ENCODE measurements at regions not wholly inside any gene's neighbourhood (a gene's known extent, or its start where the extent isn't known, plus 50 kb on each side); places are given as distances from the start of the nearest gene placed in this dataset.

DNA sequence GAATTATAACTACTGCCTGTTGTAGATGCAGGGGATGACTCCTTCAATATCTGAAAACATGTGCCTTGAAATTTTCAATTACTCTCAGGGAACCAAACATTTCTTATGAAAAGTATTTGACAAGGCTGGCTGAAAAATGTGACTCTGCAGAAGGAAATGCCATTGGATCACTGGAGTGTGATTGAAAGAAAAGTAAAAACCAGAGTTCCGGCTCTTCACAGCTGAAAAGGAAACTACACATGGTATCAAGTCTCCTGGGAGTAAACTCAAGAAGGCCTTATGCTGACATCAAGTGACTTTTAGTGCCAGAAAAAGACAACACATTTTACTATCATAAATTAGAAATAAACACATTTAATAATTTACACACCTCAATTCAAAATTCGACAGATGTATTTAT, 693.0 kb downstream of the LRFN5 start:
- WGBS (ENCODE audit: extremely low coverage, insufficient coverage, insufficient read length) = 100% methylated on average over 1 of the region's 2 CpGs
- Histone ChIP-seq H2BK120ac (ENCODE audit: insufficient read depth, low read length, poor library complexity) (no peak overlapping the region), H3K14ac (ENCODE audit: low read length) (no peak overlapping the region), H3K79me1 (ENCODE audit: low read length) (no peaks in the 10 kb centered on the region), H3K4ac (ENCODE audit: low read depth, low read length) (no peak overlapping the region), H4K12ac (ENCODE audit: low read depth, low read length) (no peak overlapping the region), H3K4me1 (ENCODE audit: control insufficient read depth in 1 of 2, insufficient read depth in 2 of 2, low read length in 2 of 2) (no peaks in the 10 kb centered on the region), H3K23ac (ENCODE audit: low read length) (no peak overlapping the region), H3K18ac (ENCODE audit: low read length) (no peak overlapping the region), H3K27me3 (ENCODE audit: insufficient read depth, low read length) (no peaks in the 10 kb centered on the region), H3K9me3 (ENCODE audit: insufficient read depth, low read depth, low read length) (no peaks in the 10 kb centered on the region), H3K4me3 (ENCODE audit: low read depth, low read length) (no peak overlapping the region), H2BK5ac (ENCODE audit: low read depth, low read length, poor library complexity) (no peak overlapping the region), H4K91ac (ENCODE audit: low read depth, low read length) (no peak overlapping the region), H3K79me2 (ENCODE audit: control insufficient read depth, insufficient read depth, low read length, poor library complexity) (no peaks in the 10 kb centered on the region), H3K36me3 (ENCODE audit: control insufficient read depth in 1 of 2, insufficient read depth in 2 of 2, low read length in 2 of 2) (no peaks in the 10 kb centered on the region), H4K8ac (ENCODE audit: low read depth, low read length) (no peak overlapping the region), H2AK5ac (ENCODE audit: low read length) (no peak overlapping the region), H3K27ac (ENCODE audit: low read depth, low read length) (no peak overlapping the region), H2AFZ (ENCODE audit: insufficient read depth, low read length, poor library complexity) (no peak overlapping the region), H3K4me2 (ENCODE audit: low read length) (no peak overlapping the region), H2BK12ac (ENCODE audit: low read length) (no peak overlapping the region), H3K9ac (ENCODE audit: low read length) (no peak overlapping the region)
- DNase-seq = no peak

DNA sequence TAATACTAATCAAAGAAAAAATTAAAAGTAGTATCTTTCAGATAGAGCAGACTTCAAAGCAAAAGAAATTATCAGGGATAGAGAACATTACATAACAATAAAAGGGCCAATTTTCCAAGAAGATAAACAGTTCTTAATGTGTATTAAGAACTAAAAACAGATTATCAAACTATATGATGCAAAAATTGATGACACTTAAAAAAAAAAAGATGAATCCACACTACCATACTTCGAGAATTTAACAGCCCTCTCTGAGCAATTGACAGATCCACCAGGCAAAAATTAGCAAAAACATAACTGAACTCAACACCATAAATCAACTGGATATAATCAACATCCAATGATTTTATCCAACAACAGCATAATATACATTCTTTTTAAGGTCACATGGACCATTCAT, 686.5 kb downstream of the LRFN5 start:
- Histone ChIP-seq H3K9me3 (ENCODE audit: insufficient read depth, low read depth, low read length) (no peaks in the 10 kb centered on the region), H3K27ac (ENCODE audit: low read depth, low read length) (no peak overlapping the region), H3K4me2 (ENCODE audit: low read length) (no peak overlapping the region), H4K12ac (ENCODE audit: low read depth, low read length) (no peak overlapping the region), H3K79me2 (ENCODE audit: control insufficient read depth, insufficient read depth, low read length, poor library complexity) (no peaks in the 10 kb centered on the region), H4K8ac (ENCODE audit: low read depth, low read length) (no peak overlapping the region), H3K23ac (ENCODE audit: low read length) (no peak overlapping the region), H2AK5ac (ENCODE audit: low read length) (no peak overlapping the region), H3K36me3 (ENCODE audit: control insufficient read depth in 1 of 2, insufficient read depth in 2 of 2, low read length in 2 of 2) (no peaks in the 10 kb centered on the region), H3K4ac (ENCODE audit: low read depth, low read length) (no peak overlapping the region), H2AFZ (ENCODE audit: insufficient read depth, low read length, poor library complexity) (no peak overlapping the region), H3K9ac (ENCODE audit: low read length) (no peak overlapping the region), H3K14ac (ENCODE audit: low read length) (no peak overlapping the region), H2BK120ac (ENCODE audit: insufficient read depth, low read length, poor library complexity) (no peak overlapping the region), H4K91ac (ENCODE audit: low read depth, low read length) (no peak overlapping the region), H3K4me1 (ENCODE audit: control insufficient read depth in 1 of 2, insufficient read depth in 2 of 2, low read length in 2 of 2) (no peaks in the 10 kb centered on the region), H2BK12ac (ENCODE audit: low read length) (no peak overlapping the region), H3K4me3 (ENCODE audit: low read depth, low read length) (no peak overlapping the region), H3K18ac (ENCODE audit: low read length) (no peak overlapping the region), H3K27me3 (ENCODE audit: insufficient read depth, low read length) (no peaks in the 10 kb centered on the region), H3K79me1 (ENCODE audit: low read length) (no peaks in the 10 kb centered on the region), H2BK5ac (ENCODE audit: low read depth, low read length, poor library complexity) (no peak overlapping the region)
- WGBS (ENCODE audit: extremely low coverage, insufficient coverage, insufficient read length) = no CpG with 5 or more reads among the region's 1 CpG
- DNase-seq = no peak

DNA sequence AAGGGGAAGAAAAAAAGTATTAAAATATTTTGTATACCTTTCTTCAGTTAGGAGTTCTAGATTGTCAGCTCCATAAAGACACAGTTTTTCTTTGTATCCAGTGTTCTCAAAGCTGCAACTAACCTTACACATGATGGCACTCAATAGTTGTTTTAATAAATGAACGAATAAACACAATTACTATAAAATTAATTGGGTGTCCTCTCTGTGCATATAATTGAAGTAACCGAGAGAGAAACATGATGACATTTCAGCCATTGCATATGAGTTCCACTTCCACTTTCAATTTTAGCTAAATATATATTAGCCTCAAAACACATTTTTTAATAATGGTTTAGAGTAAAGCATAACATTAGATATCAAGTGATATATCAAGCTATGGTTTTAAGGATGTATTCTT, 671.2 kb downstream of the LRFN5 start:
- Histone ChIP-seq H2BK12ac (ENCODE audit: low read length) (no peak overlapping the region), H3K14ac (ENCODE audit: low read length) (no peak overlapping the region), H2AK5ac (ENCODE audit: low read length) (no peak overlapping the region), H3K27me3 (ENCODE audit: insufficient read depth, low read length) (no peaks in the 10 kb centered on the region), H3K27ac (ENCODE audit: low read depth, low read length) (no peak overlapping the region), H3K9me3 (ENCODE audit: insufficient read depth, low read depth, low read length) (no peaks in the 10 kb centered on the region), H3K79me2 (ENCODE audit: control insufficient read depth, insufficient read depth, low read length, poor library complexity) (no peaks in the 10 kb centered on the region), H4K91ac (ENCODE audit: low read depth, low read length) (no peak overlapping the region), H3K4me2 (ENCODE audit: low read length) (no peak overlapping the region), H3K18ac (ENCODE audit: low read length) (no peak overlapping the region), H3K79me1 (ENCODE audit: low read length) (no peaks in the 10 kb centered on the region), H2BK120ac (ENCODE audit: insufficient read depth, low read length, poor library complexity) (no peak overlapping the region), H4K12ac (ENCODE audit: low read depth, low read length) (no peak overlapping the region), H3K36me3 (ENCODE audit: control insufficient read depth in 1 of 2, insufficient read depth in 2 of 2, low read length in 2 of 2) (no peaks in the 10 kb centered on the region), H3K23ac (ENCODE audit: low read length) (no peak overlapping the region), H3K9ac (ENCODE audit: low read length) (no peak overlapping the region), H3K4ac (ENCODE audit: low read depth, low read length) (no peak overlapping the region), H3K4me1 (ENCODE audit: control insufficient read depth in 1 of 2, insufficient read depth in 2 of 2, low read length in 2 of 2) (no peaks in the 10 kb centered on the region), H3K4me3 (ENCODE audit: low read depth, low read length) (no peak overlapping the region), H4K8ac (ENCODE audit: low read depth, low read length) (no peak overlapping the region), H2BK5ac (ENCODE audit: low read depth, low read length, poor library complexity) (no peak overlapping the region), H2AFZ (ENCODE audit: insufficient read depth, low read length, poor library complexity) (no peak overlapping the region)
- no peak for DNase-seq
- WGBS (ENCODE audit: extremely low coverage, insufficient coverage, insufficient read length) = no CpG with 5 or more reads among the region's 2 CpGs

DNA sequence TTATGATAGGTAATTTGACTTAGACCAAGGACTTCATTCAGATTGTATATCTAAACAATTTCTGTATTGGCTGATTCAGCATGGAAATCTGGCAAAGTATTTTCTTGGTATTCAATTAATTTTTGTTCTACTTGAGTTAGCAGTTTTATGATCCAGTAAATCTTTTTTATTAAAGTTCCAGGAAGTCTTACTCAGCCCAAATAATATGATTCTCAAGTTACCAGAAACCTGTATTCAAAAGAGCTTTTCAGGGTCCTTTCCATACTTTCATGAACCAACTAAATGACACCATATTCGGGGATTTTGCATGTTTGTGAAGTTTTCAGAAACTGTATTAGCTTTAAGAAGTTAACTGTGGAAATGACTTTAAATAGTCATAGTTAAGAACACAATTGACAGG, 662.6 kb downstream of the LRFN5 start:
- no CpG with 5 or more reads among the region's 1 CpG for WGBS (ENCODE audit: extremely low coverage, insufficient coverage, insufficient read length)
- H4K12ac ChIP-seq (ENCODE audit: low read depth, low read length) = no peak overlapping the region
- no peak overlapping the region for H3K4me2 ChIP-seq (ENCODE audit: low read length)

More for the DNA sequence above, 662.6 kb downstream of the LRFN5 start:
- H3K18ac ChIP-seq (ENCODE audit: low read length) = no peak overlapping the region
- H3K27ac ChIP-seq (ENCODE audit: low read depth, low read length) = no peak overlapping the region
- H3K36me3 ChIP-seq (ENCODE audit: control insufficient read depth in 1 of 2, insufficient read depth in 2 of 2, low read length in 2 of 2) = no peaks in the 10 kb centered on the region
- H3K4me3 ChIP-seq (ENCODE audit: low read depth, low read length) = no peak overlapping the region
- H2BK5ac ChIP-seq (ENCODE audit: low read depth, low read length, poor library complexity) = no peak overlapping the region
- H4K91ac ChIP-seq (ENCODE audit: low read depth, low read length) = no peak overlapping the region
- H3K9me3 ChIP-seq (ENCODE audit: insufficient read depth, low read depth, low read length) = no peaks in the 10 kb centered on the region
- no peaks in the 10 kb centered on the region for H3K4me1 ChIP-seq (ENCODE audit: control insufficient read depth in 1 of 2, insufficient read depth in 2 of 2, low read length in 2 of 2)
- DNase-seq = no peak
- no peak overlapping the region for H2BK120ac ChIP-seq (ENCODE audit: insufficient read depth, low read length, poor library complexity)
- no peak overlapping the region for H2BK12ac ChIP-seq (ENCODE audit: low read length)
- no peaks in the 10 kb centered on the region for H3K79me2 ChIP-seq (ENCODE audit: control insufficient read depth, insufficient read depth, low read length, poor library complexity)
- H4K8ac ChIP-seq (ENCODE audit: low read depth, low read length) = no peak overlapping the region
- no peak overlapping the region for H3K14ac ChIP-seq (ENCODE audit: low read length)
- no peak overlapping the region for H2AFZ ChIP-seq (ENCODE audit: insufficient read depth, low read length, poor library complexity)
- no peaks in the 10 kb centered on the region for H3K27me3 ChIP-seq (ENCODE audit: insufficient read depth, low read length)
- no peaks in the 10 kb centered on the region for H3K79me1 ChIP-seq (ENCODE audit: low read length)
- no peak overlapping the region for H2AK5ac ChIP-seq (ENCODE audit: low read length)
- H3K23ac ChIP-seq (ENCODE audit: low read length) = no peak overlapping the region
- no peak overlapping the region for H3K9ac ChIP-seq (ENCODE audit: low read length)
- no peak overlapping the region for H3K4ac ChIP-seq (ENCODE audit: low read depth, low read length)
